HepG2 (cell line): ENCODE measurements at regions not wholly inside any gene's neighbourhood (a gene's known extent, or its start where the extent isn't known, plus 50 kb on each side); places are given as distances from the start of the nearest gene placed in this dataset.

ENCODE experiments used
- ATAC-seq: fragments of 200-7000 bp; cut with Tn5 transposase; 3 replicates; pipeline ENCODE4 v1.9.1; 2020; ENCODE audit warnings: mild to moderate bottlenecking, moderate library complexity
- BruUV-seq: library from RNA; stranded (reverse); fragments of 400-500 nt; replicated peaks from 2 replicates; lab custom pipeline; 2021; lab: Mats Ljungman, UMichigan
- CTCF ChIA-PET: fragments of 300-600 bp; formaldehyde crosslinking; extraction: SDS; loops from one replicate; lab custom pipeline; 2021; ENCODE audit warnings: low total read pairs, inconsistent platforms, low intra/inter-chr PET ratio; lab: Yijun Ruan, JAX
- POLR2A ChIA-PET: fragments of 350-600 bp; sonication (Branson Sonifier 250); formaldehyde crosslinking; loops from one replicate; lab custom pipeline; 2020; ENCODE audit warnings: antibody characterized with exemption, inconsistent platforms; lab: Yijun Ruan, JAX
- DNase-seq: peaks from one replicate; pipeline ENCODE4 v3.0.0-alpha.2; 2015; ENCODE audit warnings: low spot score
- FAIRE-seq: peaks from 3 replicates; lab custom pipeline; 2011; peaks lifted over from hg19 to GRCh38; lab: Jason Lieb, UNC
- H2AFZ ChIP-seq: one replicate; pipeline ENCODE4 v1.6.1; 2011; ENCODE audit warnings: low read length, inconsistent platforms
- H3K27ac ChIP-seq: fragments of 300-600 bp; 3 replicates; pipeline ENCODE4 v1.8.0; 2011; ENCODE audit warnings: mixed run types, mild to moderate bottlenecking, mixed read lengths, low read length, inconsistent platforms; ENCODE audit not compliant: insufficient read depth; ENCODE audit errors: extremely low read length
- H3K27me3 ChIP-seq, 2 experiments: fragments of 200-600 bp in 1 of 2; 2 replicates in 1 of 2; 3 replicates in 1 of 2; pipeline versions ENCODE4 v1.6.0 to v1.8.0; 2011; ENCODE audit warnings: low read length in 2 of 2, mild to moderate bottlenecking in 2 of 2, moderate library complexity in 2 of 2, inconsistent platforms in 1 of 2; ENCODE audit not compliant: insufficient read depth in 2 of 2, control insufficient read depth in 1 of 2
- H3K36me3 ChIP-seq, 2 experiments: fragments of 200-600 bp in 1 of 2; replicated peaks in 1 of 2; 2 replicates in 1 of 2; 3 replicates in 1 of 2; pipeline versions ENCODE4 v1.5.1 to v1.8.0; 2011; ENCODE audit warnings: low read length in 2 of 2, inconsistent platforms in 1 of 2; ENCODE audit not compliant: insufficient read depth in 2 of 2, control insufficient read depth in 1 of 2
- H3K4me1 ChIP-seq: 2 replicates; pipeline ENCODE4 v1.5.1; 2012; ENCODE audit warnings: low read length, inconsistent platforms; ENCODE audit not compliant: insufficient read depth
- H3K4me2 ChIP-seq: 2 replicates; pipeline ENCODE4 v1.6.0; 2011; ENCODE audit warnings: low read depth, low read length, inconsistent platforms
- H3K4me3 ChIP-seq, 3 experiments: fragments of 200-600 bp in 1 of 3; sonication (generic), shearing (Covaris generic) in 1 of 3; replicated peaks in 1 of 3; 2 replicates each; pipeline ENCODE4 v1.5.1; 2011 to 2016; ENCODE audit warnings: low read length in 3 of 3, inconsistent platforms in 2 of 3, low read depth in 2 of 3, mild to moderate bottlenecking in 2 of 3, control low read depth in 1 of 3, mixed read lengths in 1 of 3; ENCODE audit not compliant: insufficient read depth in 1 of 3
- H3K79me2 ChIP-seq: one replicate; pipeline ENCODE4 v1.6.1; 2011; ENCODE audit warnings: low read length, inconsistent platforms; ENCODE audit not compliant: insufficient read depth
- H3K9ac ChIP-seq: 2 replicates; pipeline ENCODE4 v1.6.0; 2011; ENCODE audit warnings: mild to moderate bottlenecking, low read depth, low read length, inconsistent platforms; ENCODE audit not compliant: insufficient read depth
- H3K9me3 ChIP-seq: 2 replicates; pipeline ENCODE4 v1.5.1; 2012; ENCODE audit warnings: mild to moderate bottlenecking, low read length
- H4K20me1 ChIP-seq: 2 replicates; pipeline ENCODE4 v1.6.0; 2011; ENCODE audit warnings: inconsistent platforms, mild to moderate bottlenecking, low read length, moderate library complexity; ENCODE audit not compliant: insufficient read depth
- CREM ChIP-seq, 2 experiments: sonication (generic) in 1 of 2; formaldehyde crosslinking in 1 of 2; IDR thresholded peaks; 2 replicates each; pipeline versions ENCODE4 v1.4.0 to v1.6.1; 2016 to 2020; ENCODE audit warnings: antibody characterized with exemption in 1 of 2, mild to moderate bottlenecking in 1 of 2, missing genetic modification reagents in 1 of 2
- NBN ChIP-seq: fragments of 450-650 bp; conservative IDR thresholded peaks from 2 replicates; pipeline ENCODE4 v1.6.1; 2017
- REPIN1 ChIP-seq: sonication (generic); formaldehyde crosslinking; IDR thresholded peaks from 2 replicates; pipeline ENCODE4 v1.8.0; 2022; ENCODE audit warnings: missing genetic modification reagents, low read depth, mild to moderate bottlenecking, borderline replicate concordance
- SIX1 ChIP-seq: sonication (generic); formaldehyde crosslinking; IDR thresholded peaks from 2 replicates; pipeline ENCODE4 v1.4.0; 2020; ENCODE audit warnings: missing genetic modification reagents, borderline replicate concordance
- SMARCC2 ChIP-seq: fragments of 450-650 bp; IDR thresholded peaks from 2 replicates; pipeline ENCODE4 v1.6.1; 2017; ENCODE audit warnings: antibody characterized with exemption, mild to moderate bottlenecking
- SP4 ChIP-seq: sonication (generic); formaldehyde crosslinking; IDR thresholded peaks from 2 replicates; pipeline ENCODE4 v1.8.1; 2023; ENCODE audit warnings: mild to moderate bottlenecking, missing genetic modification reagents
- ZIK1 ChIP-seq: sonication (generic); formaldehyde crosslinking; IDR thresholded peaks from 2 replicates; pipeline ENCODE4 v1.5.0; 2020; ENCODE audit warnings: mild to moderate bottlenecking, low read depth, missing genetic modification reagents, borderline replicate concordance
- ZNF337 ChIP-seq: sonication (generic); formaldehyde crosslinking; IDR thresholded peaks from 2 replicates; pipeline ENCODE4 v1.5.1; 2020; ENCODE audit warnings: missing genetic modification reagents, low read depth, mild to moderate bottlenecking, borderline replicate concordance
- ZNF660 ChIP-seq: sonication (generic); formaldehyde crosslinking; IDR thresholded peaks from 2 replicates; pipeline ENCODE4 v1.5.1; 2020; ENCODE audit warnings: mild to moderate bottlenecking, low read depth, missing genetic modification reagents, borderline replicate concordance
- ZNF766 ChIP-seq: sonication (generic); formaldehyde crosslinking; IDR thresholded peaks from 2 replicates; pipeline ENCODE4 v1.5.0; 2020; ENCODE audit warnings: missing genetic modification reagents, borderline replicate concordance
- WGBS: methylation state at CpG from one replicate; pipeline ENCODE4 v1.1.6; 2017; ENCODE audit warnings: low lambda C conversion rate; 5-methylcytosine and 5-hydroxymethylcytosine counted together
- in situ Hi-C: cut with HindIII; loops from 2 replicates; pipeline ENCODE4 v1.10.0; 2017; ENCODE audit warnings: low pct_unique_long_range_greater_than_20kb; ENCODE audit not compliant: extremely low pct_ligation_motif_present
- intact Hi-C: fragments of 100-400 bp; cut with micrococcal nuclease; formaldehyde crosslinking; loops from one replicate; pipeline ENCODE4 v1.10.0; 2022; ENCODE audit not compliant: unreplicated experiment
- TF ChIP-seq, protein P1 (sequence below): IDR thresholded peaks from 2 replicates; pipeline ENCODE4 v1.6.1; 2016
- TF ChIP-seq, protein P2 (sequence below): sonication (generic); formaldehyde crosslinking; IDR thresholded peaks from 2 replicates; pipeline ENCODE4 v1.4.0; 2020; ENCODE audit warnings: missing genetic modification reagents, borderline replicate concordance
- TF ChIP-seq, protein P3 (sequence below), 2 experiments: sonication (generic) in 1 of 2; formaldehyde crosslinking in 1 of 2; IDR thresholded peaks; 2 replicates each; pipeline versions ENCODE4 v1.5.1 to v1.6.1; 2011 to 2020; ENCODE audit warnings: borderline replicate concordance in 1 of 2, low read depth in 1 of 2, low read length in 1 of 2, mild to moderate bottlenecking in 1 of 2, missing genetic modification reagents in 1 of 2, moderate library complexity in 1 of 2
- TF ChIP-seq, protein P4 (sequence below): sonication (generic); formaldehyde crosslinking; conservative IDR thresholded peaks from 2 replicates; pipeline ENCODE4 v1.8.0; 2022; ENCODE audit warnings: mild to moderate bottlenecking, moderate library complexity, missing genetic modification reagents
- TF ChIP-seq, protein P5 (sequence below): sonication (generic); formaldehyde crosslinking; IDR thresholded peaks from 2 replicates; pipeline ENCODE4 v1.8.1; 2023; ENCODE audit warnings: mild to moderate bottlenecking, missing genetic modification reagents
- TF ChIP-seq, protein P6 (sequence below): IDR thresholded peaks from 2 replicates; pipeline ENCODE4 v1.6.1; 2016; ENCODE audit warnings: missing compliant biosample characterization, missing genetic modification reagents, borderline replicate concordance

DNA sequence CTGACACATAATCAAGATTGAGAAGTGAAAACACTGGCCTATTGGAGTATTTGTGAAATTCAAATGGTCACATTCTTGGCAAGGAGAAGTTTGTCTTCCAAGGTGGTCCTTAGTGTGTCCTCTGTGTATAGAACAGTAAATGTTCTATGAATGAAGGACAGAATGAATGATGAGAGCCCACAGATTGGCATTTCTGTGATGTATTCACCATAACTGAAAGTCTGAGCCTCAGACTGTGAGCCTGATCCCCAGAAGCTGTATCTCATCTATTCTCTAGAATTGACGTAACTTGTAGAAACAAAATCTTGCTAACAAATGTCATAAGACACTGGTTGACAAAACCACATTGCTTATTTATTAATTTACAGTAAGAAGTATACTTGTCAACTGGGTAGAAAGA lies 111.5 kb upstream of the ETV3 start:
- H3K9me3 ChIP-seq, result no peaks in the 10 kb centered on the region
- DNase-seq (no peak), ATAC-seq (no peak), FAIRE-seq (no peak)
- H3K4me2 ChIP-seq, result no peak overlapping the region
- no peak overlapping the region for H3K27ac ChIP-seq
- no peaks in the 10 kb centered on the region for H3K36me3 ChIP-seq
- H3K9ac ChIP-seq, result no peak overlapping the region
- 95% methylated on average over 1 of the region's 1 CpG for WGBS
- H3K4me1 ChIP-seq, result peaks cover 26% of the 10 kb centered on the region
- no peak overlapping the region for H3K4me3 ChIP-seq
- H3K27me3 ChIP-seq, result no peaks in the 10 kb centered on the region
- ChIA-PET CTCF (no interaction called here), POLR2A (no interaction called here)
- in situ Hi-C loops, result no loop called here
- no peaks in the 10 kb centered on the region for H3K79me2 ChIP-seq
- no TSS peak for BruUV-seq
- H2AFZ ChIP-seq, result no peak overlapping the region
- no peaks in the 10 kb centered on the region for H4K20me1 ChIP-seq
- no peak for TF ChIP-seq SP4
- TF ChIP-seq, protein P1, sequence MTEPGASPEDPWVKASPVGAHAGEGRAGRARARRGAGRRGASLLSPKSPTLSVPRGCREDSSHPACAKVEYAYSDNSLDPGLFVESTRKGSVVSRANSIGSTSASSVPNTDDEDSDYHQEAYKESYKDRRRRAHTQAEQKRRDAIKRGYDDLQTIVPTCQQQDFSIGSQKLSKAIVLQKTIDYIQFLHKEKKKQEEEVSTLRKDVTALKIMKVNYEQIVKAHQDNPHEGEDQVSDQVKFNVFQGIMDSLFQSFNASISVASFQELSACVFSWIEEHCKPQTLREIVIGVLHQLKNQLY (CRISPR knock-in tag), result no peak
- TF ChIP-seq CREM (IDR thresholded peaks at IDR 0.05), result no peak
- TF ChIP-seq CREM (CRISPR knock-in tag; IDR thresholded peaks at IDR 0.05), result no peak
- no peak for TF ChIP-seq ZNF766
- TF ChIP-seq ZIK1 (CRISPR knock-in tag), result no peak
- TF ChIP-seq, protein P2, sequence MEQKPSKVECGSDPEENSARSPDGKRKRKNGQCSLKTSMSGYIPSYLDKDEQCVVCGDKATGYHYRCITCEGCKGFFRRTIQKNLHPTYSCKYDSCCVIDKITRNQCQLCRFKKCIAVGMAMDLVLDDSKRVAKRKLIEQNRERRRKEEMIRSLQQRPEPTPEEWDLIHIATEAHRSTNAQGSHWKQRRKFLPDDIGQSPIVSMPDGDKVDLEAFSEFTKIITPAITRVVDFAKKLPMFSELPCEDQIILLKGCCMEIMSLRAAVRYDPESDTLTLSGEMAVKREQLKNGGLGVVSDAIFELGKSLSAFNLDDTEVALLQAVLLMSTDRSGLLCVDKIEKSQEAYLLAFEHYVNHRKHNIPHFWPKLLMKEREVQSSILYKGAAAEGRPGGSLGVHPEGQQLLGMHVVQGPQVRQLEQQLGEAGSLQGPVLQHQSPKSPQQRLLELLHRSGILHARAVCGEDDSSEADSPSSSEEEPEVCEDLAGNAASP (CRISPR knock-in tag), result no peak
- no peak for TF ChIP-seq ZNF337 (CRISPR knock-in tag)
- TF ChIP-seq, protein P3, sequence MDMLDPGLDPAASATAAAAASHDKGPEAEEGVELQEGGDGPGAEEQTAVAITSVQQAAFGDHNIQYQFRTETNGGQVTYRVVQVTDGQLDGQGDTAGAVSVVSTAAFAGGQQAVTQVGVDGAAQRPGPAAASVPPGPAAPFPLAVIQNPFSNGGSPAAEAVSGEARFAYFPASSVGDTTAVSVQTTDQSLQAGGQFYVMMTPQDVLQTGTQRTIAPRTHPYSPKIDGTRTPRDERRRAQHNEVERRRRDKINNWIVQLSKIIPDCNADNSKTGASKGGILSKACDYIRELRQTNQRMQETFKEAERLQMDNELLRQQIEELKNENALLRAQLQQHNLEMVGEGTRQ (IDR thresholded peaks at IDR 0.05; ENCODE audit: low read depth, low read length), result no peak
- TF ChIP-seq, protein P3 (CRISPR knock-in tag; IDR thresholded peaks at IDR 0.05; ENCODE audit: borderline replicate concordance), result no peak
- TF ChIP-seq REPIN1, result no peak
- TF ChIP-seq, protein P4, sequence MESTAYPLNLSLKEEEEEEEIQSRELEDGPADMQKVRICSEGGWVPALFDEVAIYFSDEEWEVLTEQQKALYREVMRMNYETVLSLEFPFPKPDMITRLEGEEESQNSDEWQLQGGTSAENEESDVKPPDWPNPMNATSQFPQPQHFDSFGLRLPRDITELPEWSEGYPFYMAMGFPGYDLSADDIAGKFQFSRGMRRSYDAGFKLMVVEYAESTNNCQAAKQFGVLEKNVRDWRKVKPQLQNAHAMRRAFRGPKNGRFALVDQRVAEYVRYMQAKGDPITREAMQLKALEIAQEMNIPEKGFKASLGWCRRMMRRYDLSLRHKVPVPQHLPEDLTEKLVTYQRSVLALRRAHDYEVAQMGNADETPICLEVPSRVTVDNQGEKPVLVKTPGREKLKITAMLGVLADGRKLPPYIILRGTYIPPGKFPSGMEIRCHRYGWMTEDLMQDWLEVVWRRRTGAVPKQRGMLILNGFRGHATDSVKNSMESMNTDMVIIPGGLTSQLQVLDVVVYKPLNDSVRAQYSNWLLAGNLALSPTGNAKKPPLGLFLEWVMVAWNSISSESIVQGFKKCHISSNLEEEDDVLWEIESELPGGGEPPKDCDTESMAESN, result no peak
- TF ChIP-seq, protein P5, sequence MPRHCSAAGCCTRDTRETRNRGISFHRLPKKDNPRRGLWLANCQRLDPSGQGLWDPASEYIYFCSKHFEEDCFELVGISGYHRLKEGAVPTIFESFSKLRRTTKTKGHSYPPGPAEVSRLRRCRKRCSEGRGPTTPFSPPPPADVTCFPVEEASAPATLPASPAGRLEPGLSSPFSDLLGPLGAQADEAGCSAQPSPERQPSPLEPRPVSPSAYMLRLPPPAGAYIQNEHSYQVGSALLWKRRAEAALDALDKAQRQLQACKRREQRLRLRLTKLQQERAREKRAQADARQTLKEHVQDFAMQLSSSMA, result no peak
- TF ChIP-seq NBN, result no peak
- TF ChIP-seq, protein P6, sequence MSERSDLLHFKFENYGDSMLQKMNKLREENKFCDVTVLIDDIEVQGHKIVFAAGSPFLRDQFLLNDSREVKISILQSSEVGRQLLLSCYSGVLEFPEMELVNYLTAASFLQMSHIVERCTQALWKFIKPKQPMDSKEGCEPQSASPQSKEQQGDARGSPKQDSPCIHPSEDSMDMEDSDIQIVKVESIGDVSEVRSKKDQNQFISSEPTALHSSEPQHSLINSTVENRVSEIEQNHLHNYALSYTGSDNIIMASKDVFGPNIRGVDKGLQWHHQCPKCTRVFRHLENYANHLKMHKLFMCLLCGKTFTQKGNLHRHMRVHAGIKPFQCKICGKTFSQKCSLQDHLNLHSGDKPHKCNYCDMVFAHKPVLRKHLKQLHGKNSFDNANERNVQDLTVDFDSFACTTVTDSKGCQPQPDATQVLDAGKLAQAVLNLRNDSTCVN (CRISPR knock-in tag), result no peak
- TF ChIP-seq SIX1 (CRISPR knock-in tag), result no peak
- TF ChIP-seq ZNF660 (CRISPR knock-in tag), result no peak
- no peak for TF ChIP-seq SMARCC2
- TF ChIP-seq, all 625 proteins: peak for 0
- intact Hi-C loops, result loop anchor here (10.0 kb wide), 1 partner anchor 45 kb away; no protein-coding TSS in a partner anchor
